Upper lobe of left lung (tissue), 6 donors: ENCODE measurements at regions not wholly inside any gene's neighbourhood (a gene's known extent, or its start where the extent isn't known, plus 50 kb on each side); places are given as distances from the start of the nearest gene placed in this dataset.
"Not testable (repeated sequence)": the region's sequence is repeated elsewhere in the genome, so short reads cannot be mapped to it uniquely, and the experiment has no call there.

Source experiments
- ATAC-seq, 2 donors: fragments of 200-7000 bp; cut with Tn5 transposase; one replicate each; pipeline ENCODE4 v1.9.1; 2022; ENCODE audit warnings: mild to moderate bottlenecking in 2 of 2, moderate library complexity in 2 of 2; ENCODE audit not compliant: low FRiP score in 2 of 2
- DNase-seq, 2 donors: peaks; one replicate each; pipeline ENCODE4 v3.0.0-alpha.2; 2019 to 2020
- H3K27ac ChIP-seq, 4 donors: fragments of 200-600 bp; sonication (generic); one replicate each; pipeline ENCODE4 v1.5.1; 2016 to 2019
- H3K27me3 ChIP-seq, 4 donors: fragments of 200-600 bp; sonication (generic); one replicate each; pipeline ENCODE4 v1.5.1; 2017 to 2019
- H3K36me3 ChIP-seq, 4 donors: fragments of 200-600 bp; sonication (generic); one replicate each; pipeline ENCODE4 v1.5.1; 2016 to 2019
- H3K4me1 ChIP-seq, 4 donors: fragments of 200-600 bp; sonication (generic); one replicate each; pipeline ENCODE4 v1.5.1; 2018 to 2019
- H3K4me3 ChIP-seq, 4 donors: fragments of 200-600 bp; sonication (generic); one replicate each; pipeline ENCODE4 v1.5.1; 2017 to 2019; ENCODE audit warnings: mild to moderate bottlenecking in 2 of 4, moderate library complexity in 1 of 4
- H3K9me3 ChIP-seq, 4 donors: fragments of 200-600 bp; sonication (generic); one replicate each; pipeline ENCODE4 v1.5.1; 2018 to 2019
- EP300 ChIP-seq, 4 donors: sonication (generic); formaldehyde crosslinking; IDR thresholded peaks; one replicate each; pipeline ENCODE4 v1.5.1; 2017; ENCODE audit warnings: antibody characterized with exemption in 4 of 4, control low read depth in 2 of 4
- POLR2A ChIP-seq, 4 donors: fragments of 450-650 bp; IDR thresholded peaks; one replicate each; pipeline ENCODE4 v1.5.1; 2016 to 2017; ENCODE audit warnings: antibody characterized with exemption in 4 of 4, mild to moderate bottlenecking in 2 of 4
- POLR2AphosphoS5 ChIP-seq, 2 donors: sonication (generic); formaldehyde crosslinking; IDR thresholded peaks; one replicate each; pipeline ENCODE4 v1.5.1; 2017; ENCODE audit warnings: antibody characterized with exemption in 2 of 2
- WGBS, 2 donors: methylation state at CpG; one replicate each; pipeline ENCODE4 v1.1.5; 2017 to 2018; 5-methylcytosine and 5-hydroxymethylcytosine counted together
- TF ChIP-seq, protein P1 (sequence below), 6 experiments: fragments of 450-650 bp in 4 of 6; fragments of 200-600 bp in 2 of 6; sonication (generic) in 2 of 6; IDR thresholded peaks; one replicate each; pipeline ENCODE4 v1.5.1; 2016 to 2019; ENCODE audit warnings: antibody characterized with exemption in 6 of 6
- donor health status: DM: no; HTN: no; CAD: no; lungs with moderate emphysema.
- donor health status: DM: no; HTN: yes; CAD: no; lungs with severe emphysema.

- H3K4me1 ChIP-seq: no peaks in the 10 kb centered on the region
- WGBS, 2 donors: 59 to 66% methylated on average over 1 of the region's 1 CpG
- no peaks in the 10 kb centered on the region for H3K9me3 ChIP-seq
- no peak for TF ChIP-seq POLR2A (IDR thresholded peaks at IDR 0.05)
- no peak for TF ChIP-seq POLR2AphosphoS5 (IDR thresholded peaks at IDR 0.05)
- TF ChIP-seq EP300 (IDR thresholded peaks at IDR 0.05): no peak
- TF ChIP-seq, protein P1, sequence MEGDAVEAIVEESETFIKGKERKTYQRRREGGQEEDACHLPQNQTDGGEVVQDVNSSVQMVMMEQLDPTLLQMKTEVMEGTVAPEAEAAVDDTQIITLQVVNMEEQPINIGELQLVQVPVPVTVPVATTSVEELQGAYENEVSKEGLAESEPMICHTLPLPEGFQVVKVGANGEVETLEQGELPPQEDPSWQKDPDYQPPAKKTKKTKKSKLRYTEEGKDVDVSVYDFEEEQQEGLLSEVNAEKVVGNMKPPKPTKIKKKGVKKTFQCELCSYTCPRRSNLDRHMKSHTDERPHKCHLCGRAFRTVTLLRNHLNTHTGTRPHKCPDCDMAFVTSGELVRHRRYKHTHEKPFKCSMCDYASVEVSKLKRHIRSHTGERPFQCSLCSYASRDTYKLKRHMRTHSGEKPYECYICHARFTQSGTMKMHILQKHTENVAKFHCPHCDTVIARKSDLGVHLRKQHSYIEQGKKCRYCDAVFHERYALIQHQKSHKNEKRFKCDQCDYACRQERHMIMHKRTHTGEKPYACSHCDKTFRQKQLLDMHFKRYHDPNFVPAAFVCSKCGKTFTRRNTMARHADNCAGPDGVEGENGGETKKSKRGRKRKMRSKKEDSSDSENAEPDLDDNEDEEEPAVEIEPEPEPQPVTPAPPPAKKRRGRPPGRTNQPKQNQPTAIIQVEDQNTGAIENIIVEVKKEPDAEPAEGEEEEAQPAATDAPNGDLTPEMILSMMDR (IDR thresholded peaks at IDR 0.05): no peak
- no peak for DNase-seq
- H3K4me3 ChIP-seq: no peak overlapping the region
- no peaks in the 10 kb centered on the region for H3K27me3 ChIP-seq
- no peak overlapping the region for H3K27ac ChIP-seq
- no peak for ATAC-seq
- no peaks in the 10 kb centered on the region for H3K36me3 ChIP-seq
Measured at GRCh38 chr15:25993506-25993905, 130.4 kb upstream of the ATP10A start.

DNA sequence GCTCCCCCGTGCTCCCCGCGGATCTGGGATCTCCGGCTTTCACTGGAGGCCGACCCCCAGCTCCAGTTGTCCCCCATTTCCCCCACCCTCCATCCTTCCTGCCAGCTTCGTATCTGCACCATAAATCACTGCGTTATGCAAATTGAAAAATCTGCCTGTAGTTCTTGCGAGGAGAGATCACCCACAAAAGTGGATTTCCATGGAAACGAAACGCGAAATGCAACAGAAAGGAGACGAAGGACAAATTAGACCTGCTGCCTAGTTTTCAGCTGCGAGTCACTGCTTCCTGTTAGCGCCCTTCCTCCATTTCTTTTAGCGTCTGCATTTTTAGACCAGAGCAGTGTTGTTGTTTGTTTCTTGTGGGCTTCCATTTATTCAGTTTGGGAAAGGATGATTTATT lies 127.1 kb upstream of the ATP10A start:
- Histone ChIP-seq H3K9me3 (no peaks in the 10 kb centered on the region), H3K27ac (no peak overlapping the region), H3K27me3 (no peaks in the 10 kb centered on the region), H3K4me1 (no peaks in the 10 kb centered on the region), H3K4me3 (no peak overlapping the region), H3K36me3 (no peaks in the 10 kb centered on the region)
- no peak for ATAC-seq
- DNase-seq: peak in 1 of 2 donors; percentile 43
- WGBS, 2 donors: 88 to 89% methylated on average over 15 of the region's 15 CpGs
- TF ChIP-seq POLR2A (IDR thresholded peaks at IDR 0.05) (no peak), POLR2AphosphoS5 (IDR thresholded peaks at IDR 0.05) (no peak), EP300 (IDR thresholded peaks at IDR 0.05) (no peak)
- TF ChIP-seq, protein P1 (IDR thresholded peaks at IDR 0.05): no peak

GRCh38 chr15:25989327-25989726 lies 126.2 kb upstream of the ATP10A start:
- H3K4me3 ChIP-seq: no peak overlapping the region
- no peaks in the 10 kb centered on the region for H3K36me3 ChIP-seq
- TF ChIP-seq, protein P1 (IDR thresholded peaks at IDR 0.05): no peak
- no peak for TF ChIP-seq EP300 (IDR thresholded peaks at IDR 0.05)
- TF ChIP-seq POLR2AphosphoS5 (IDR thresholded peaks at IDR 0.05): no peak
- no peaks in the 10 kb centered on the region for H3K27me3 ChIP-seq
- WGBS, 2 donors: 90 to 92% methylated on average over 16 to 25 of the region's 25 CpGs
- ATAC-seq: no peak
- no peaks in the 10 kb centered on the region for H3K4me1 ChIP-seq
- no peaks in the 10 kb centered on the region for H3K9me3 ChIP-seq
- peak in 1 of 2 donors; percentile 74 for DNase-seq
- no peak overlapping the region for H3K27ac ChIP-seq

- H3K27ac ChIP-seq, H3K4me1 ChIP-seq, H3K27me3 ChIP-seq, H3K36me3 ChIP-seq, H3K9me3 ChIP-seq, ATAC-seq, H3K4me3 ChIP-seq: not testable (repeated sequence)
- peak in 1 of 2 donors; percentile 56 for DNase-seq
- 87 to 94% methylated on average over 8 to 9 of the region's 9 CpGs for WGBS, 2 donors
Measured at GRCh38 chr15:25988716-25989115, 125.6 kb upstream of the ATP10A start.

DNA sequence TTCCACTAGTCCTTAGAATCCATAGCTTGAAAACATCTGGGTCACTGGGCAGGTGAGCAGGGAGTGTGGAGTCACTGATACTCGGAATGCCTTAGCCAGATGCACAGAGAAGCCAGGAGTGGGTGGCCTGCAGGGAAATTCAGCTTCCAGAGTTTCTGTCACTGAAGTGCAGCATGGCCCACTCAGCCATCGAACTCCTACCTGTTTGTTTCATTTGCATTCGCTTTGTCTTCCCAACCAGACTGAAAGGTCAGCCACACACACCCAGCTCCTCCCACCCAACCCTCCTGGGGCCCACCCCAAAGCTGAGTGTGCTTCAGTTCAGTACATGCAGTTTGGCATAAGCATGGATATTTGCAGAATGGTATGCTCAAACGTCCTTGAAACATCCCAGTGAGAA lies 124.5 kb upstream of the ATP10A start:
- no peak overlapping the region for H3K27ac ChIP-seq
- TF ChIP-seq, protein P1 (IDR thresholded peaks at IDR 0.05): no peak
- TF ChIP-seq POLR2A (IDR thresholded peaks at IDR 0.05): no peak
- no peak for TF ChIP-seq EP300 (IDR thresholded peaks at IDR 0.05)
- no peak overlapping the region for H3K4me3 ChIP-seq
- H3K4me1 ChIP-seq: no peaks in the 10 kb centered on the region
- WGBS, 2 donors: 60% methylated on average over 4 of the region's 4 CpGs
- no peaks in the 10 kb centered on the region for H3K9me3 ChIP-seq
- ATAC-seq (no peak), DNase-seq (no peak)
- H3K36me3 ChIP-seq: no peaks in the 10 kb centered on the region
- no peaks in the 10 kb centered on the region for H3K27me3 ChIP-seq
